Natural killer cell (primary cell): ENCODE measurements at regions not wholly inside any gene's neighbourhood (a gene's known extent, or its start where the extent isn't known, plus 50 kb on each side); places are given as distances from the start of the nearest gene placed in this dataset.

Source experiments
- ATAC-seq, 3 donors: fragments of 150-1000 bp in 2 of 3; fragments of 200-7000 bp in 1 of 3; cut with Tn5 transposase; 1 replicate in 1 of 3; 2 replicates in 2 of 3; pipeline ENCODE4 v1.10.0; 2021; ENCODE audit warnings: mild to moderate bottlenecking in 2 of 3, moderate library complexity in 2 of 3
- DNase-seq, 2 donors: peaks; one replicate each; pipeline versions ENCODE4 v3.0.0 to v3.0.0-alpha.2; 2013 to 2021; ENCODE audit warnings: mixed read lengths in 1 of 2
- H3K27ac ChIP-seq: one replicate; pipeline ENCODE4 v1.5.1; 2013; ENCODE audit warnings: mild to moderate bottlenecking, low read length
- H3K27me3 ChIP-seq: one replicate; pipeline ENCODE4 v1.6.1; 2013; ENCODE audit warnings: low read length; ENCODE audit not compliant: control insufficient read depth, insufficient read depth
- H3K36me3 ChIP-seq: one replicate; pipeline ENCODE4 v1.6.1; 2013; ENCODE audit warnings: low read length; ENCODE audit not compliant: control insufficient read depth, insufficient read depth
- H3K4me1 ChIP-seq: one replicate; pipeline ENCODE4 v1.6.1; 2013; ENCODE audit warnings: low read length; ENCODE audit not compliant: control insufficient read depth, insufficient read depth
- H3K4me3 ChIP-seq: one replicate; pipeline ENCODE4 v1.5.1; 2013; ENCODE audit warnings: low read length
- H3K9me3 ChIP-seq: one replicate; pipeline ENCODE4 v1.6.1; 2013; ENCODE audit warnings: low read length; ENCODE audit not compliant: control insufficient read depth, insufficient read depth
- H3K27ac Mint-ChIP-seq, 2 donors: one replicate each; pipeline ENCODE4 v1.8.0; 2022; ENCODE audit warnings: mild to moderate bottlenecking in 2 of 2, mixed read lengths in 2 of 2, moderate library complexity in 1 of 2
- H3K27me3 Mint-ChIP-seq, 2 donors: one replicate each; pipeline ENCODE4 v1.8.0; 2022; ENCODE audit warnings: low read depth in 2 of 2, mixed read lengths in 2 of 2
- H3K36me3 Mint-ChIP-seq: one replicate; pipeline ENCODE4 v1.8.0; 2022; ENCODE audit warnings: mixed read lengths
- H3K4me1 Mint-ChIP-seq, 2 donors: one replicate each; pipeline ENCODE4 v1.8.0; 2022; ENCODE audit warnings: mixed read lengths in 2 of 2
- H3K4me3 Mint-ChIP-seq: one replicate; pipeline ENCODE4 v1.8.0; 2022; ENCODE audit warnings: mild to moderate bottlenecking, moderate library complexity, mixed read lengths
- H3K9me3 Mint-ChIP-seq, 2 donors: one replicate each; pipeline ENCODE4 v1.8.0; 2022; ENCODE audit warnings: mixed read lengths in 2 of 2
- WGBS: methylation state at CpG from one replicate; pipeline ENCODE4 v1.1.7; 2013; ENCODE audit warnings: missing lambda C conversion rate; ENCODE audit not compliant: insufficient coverage; 5-methylcytosine and 5-hydroxymethylcytosine counted together
- intact Hi-C: fragments of 100-400 bp; cut with micrococcal nuclease; formaldehyde crosslinking; loops from one replicate; pipeline ENCODE4 v1.14.2; 2022
- TF ChIP-seq, protein P1 (sequence below): fragments of 200-600 bp; IDR thresholded peaks from one replicate; pipeline ENCODE4 v1.8.0; 2022; ENCODE audit warnings: antibody characterized with exemption

DNA sequence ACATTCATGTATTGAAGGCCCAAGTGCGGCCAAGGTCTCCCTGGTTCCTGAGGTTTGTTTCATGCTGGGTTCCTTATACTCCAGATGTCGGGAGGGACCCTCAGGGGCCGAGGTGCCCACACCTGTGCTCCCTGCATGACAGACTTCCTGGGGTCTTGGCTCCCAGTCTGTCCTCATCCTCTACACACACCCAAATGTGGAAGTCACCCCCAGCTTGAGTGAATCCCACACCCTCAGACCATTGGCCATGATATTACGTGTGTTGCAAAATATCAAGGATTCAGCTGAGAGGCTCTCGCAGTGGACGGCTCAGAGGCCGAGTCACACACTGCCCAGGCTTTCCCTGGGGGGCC, 82.2 kb upstream of the DUSP22 start:
- ATAC-seq = no peak

DNA sequence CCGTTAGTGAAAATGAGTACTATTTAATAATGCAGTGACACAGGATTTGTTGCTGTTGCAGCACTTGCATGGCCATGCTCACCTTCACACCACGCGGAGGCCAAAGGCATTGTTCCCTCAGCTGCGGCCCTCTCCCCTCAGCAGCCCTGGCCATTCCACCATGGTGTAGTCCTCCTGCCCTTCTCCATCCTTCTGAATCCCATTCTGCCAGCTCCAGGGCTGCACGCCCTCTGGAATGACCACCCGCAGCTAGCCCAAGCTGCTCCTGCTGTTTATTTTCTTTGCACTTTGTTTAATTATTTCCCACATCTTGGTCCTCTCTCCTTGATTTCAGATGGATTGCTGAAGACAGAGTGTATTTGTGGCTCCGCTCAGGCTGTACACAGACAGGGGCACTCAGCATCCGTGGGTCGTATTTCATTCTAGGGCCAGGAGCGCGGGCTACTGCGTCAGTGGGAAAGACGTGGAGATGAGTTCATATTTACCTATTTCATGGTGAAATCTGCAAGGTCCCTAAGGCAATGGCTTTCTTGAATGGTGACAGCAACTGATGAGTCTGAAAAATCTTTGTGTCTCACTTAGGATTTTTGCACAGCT, 81.4 kb upstream of the DUSP22 start:
- no peaks in the 10 kb centered on the region for H3K9me3 Mint-ChIP-seq
- peaks cover 16% of the 10 kb centered on the region for H3K4me1 ChIP-seq
- no peak overlapping the region for H3K27ac Mint-ChIP-seq
- H3K9me3 ChIP-seq = no peaks in the 10 kb centered on the region
- intact Hi-C loops = no loop called here
- no peaks in the 10 kb centered on the region for H3K36me3 Mint-ChIP-seq
- H3K36me3 ChIP-seq = no peaks in the 10 kb centered on the region
- no peak for DNase-seq
- H3K27me3 ChIP-seq = no peaks in the 10 kb centered on the region
- no peak overlapping the region for H3K27ac ChIP-seq
- WGBS = 91% methylated on average over 13 of the region's 13 CpGs
- H3K4me1 Mint-ChIP-seq = peaks cover 10% of the 10 kb centered on the region in 2 donors
- ATAC-seq = no peak
- no peak overlapping the region for H3K4me3 Mint-ChIP-seq
- peaks cover 4 to 14% of the 10 kb centered on the region in 2 donors for H3K27me3 Mint-ChIP-seq
- TF ChIP-seq, protein P1, sequence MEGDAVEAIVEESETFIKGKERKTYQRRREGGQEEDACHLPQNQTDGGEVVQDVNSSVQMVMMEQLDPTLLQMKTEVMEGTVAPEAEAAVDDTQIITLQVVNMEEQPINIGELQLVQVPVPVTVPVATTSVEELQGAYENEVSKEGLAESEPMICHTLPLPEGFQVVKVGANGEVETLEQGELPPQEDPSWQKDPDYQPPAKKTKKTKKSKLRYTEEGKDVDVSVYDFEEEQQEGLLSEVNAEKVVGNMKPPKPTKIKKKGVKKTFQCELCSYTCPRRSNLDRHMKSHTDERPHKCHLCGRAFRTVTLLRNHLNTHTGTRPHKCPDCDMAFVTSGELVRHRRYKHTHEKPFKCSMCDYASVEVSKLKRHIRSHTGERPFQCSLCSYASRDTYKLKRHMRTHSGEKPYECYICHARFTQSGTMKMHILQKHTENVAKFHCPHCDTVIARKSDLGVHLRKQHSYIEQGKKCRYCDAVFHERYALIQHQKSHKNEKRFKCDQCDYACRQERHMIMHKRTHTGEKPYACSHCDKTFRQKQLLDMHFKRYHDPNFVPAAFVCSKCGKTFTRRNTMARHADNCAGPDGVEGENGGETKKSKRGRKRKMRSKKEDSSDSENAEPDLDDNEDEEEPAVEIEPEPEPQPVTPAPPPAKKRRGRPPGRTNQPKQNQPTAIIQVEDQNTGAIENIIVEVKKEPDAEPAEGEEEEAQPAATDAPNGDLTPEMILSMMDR = no peak
- H3K4me3 ChIP-seq = no peak overlapping the region

More for the DNA sequence above, 82.2 kb upstream of the DUSP22 start:
- H3K36me3 ChIP-seq = no peaks in the 10 kb centered on the region
- Mint-ChIP-seq H3K27me3 (peaks cover 4 to 14% of the 10 kb centered on the region in 2 donors), H3K36me3 (no peaks in the 10 kb centered on the region), H3K4me3 (no peak overlapping the region), H3K4me1 (peaks cover 2% of the 10 kb centered on the region in 2 donors), H3K9me3 (no peaks in the 10 kb centered on the region), H3K27ac (no peak overlapping the region)
- no peak overlapping the region for H3K27ac ChIP-seq
- intact Hi-C loops = no loop called here
- H3K27me3 ChIP-seq = no peaks in the 10 kb centered on the region
- H3K4me3 ChIP-seq = peak overlapping the region; percentile 39
- DNase-seq = no peak
- peaks cover 8% of the 10 kb centered on the region for H3K4me1 ChIP-seq
- H3K9me3 ChIP-seq = no peaks in the 10 kb centered on the region
- WGBS = 86% methylated on average over 7 of the region's 7 CpGs
- TF ChIP-seq, protein P1 = no peak

DNA sequence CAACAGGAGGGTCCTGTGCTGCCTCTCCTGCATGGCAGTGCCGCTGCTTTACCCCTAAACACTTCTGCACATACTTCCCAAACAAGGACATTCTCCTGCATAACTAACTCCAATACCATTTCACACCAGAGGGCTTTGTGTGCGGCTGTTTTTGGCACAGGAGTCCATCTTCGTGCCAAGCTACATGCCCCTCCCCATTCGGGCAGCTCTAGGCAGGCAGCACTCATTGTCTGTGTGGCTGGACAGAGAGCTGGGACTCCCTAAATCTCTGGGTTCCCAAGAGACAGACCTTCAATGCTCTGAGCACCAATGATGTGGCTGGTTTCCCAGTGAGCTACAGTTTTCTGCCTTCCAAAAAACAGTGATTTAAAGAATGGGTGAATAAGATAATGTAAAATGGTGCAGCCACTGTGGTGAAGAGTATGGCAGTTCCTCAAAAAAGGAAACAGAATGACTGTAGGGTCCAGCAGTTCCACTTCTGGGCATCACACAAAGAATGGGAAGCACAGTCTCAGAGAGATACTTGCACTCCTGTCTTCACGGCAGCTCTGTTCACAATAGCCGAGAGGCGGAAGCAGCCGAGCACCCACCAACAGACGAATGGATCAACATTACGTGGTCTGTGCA, 80.3 kb upstream of the DUSP22 start:
- 92% methylated on average over 10 of the region's 10 CpGs for WGBS
- peaks cover 4 to 14% of the 10 kb centered on the region in 2 donors for H3K27me3 Mint-ChIP-seq

More for the DNA sequence above, 80.3 kb upstream of the DUSP22 start:
- peaks cover 24% of the 10 kb centered on the region for H3K4me1 ChIP-seq
- no peaks in the 10 kb centered on the region for H3K9me3 ChIP-seq
- H3K36me3 ChIP-seq = no peaks in the 10 kb centered on the region
- no peak overlapping the region for H3K4me3 ChIP-seq
- Mint-ChIP-seq H3K9me3 (no peaks in the 10 kb centered on the region), H3K4me1 (peaks cover 11 to 12% of the 10 kb centered on the region in 2 donors), H3K4me3 (no peak overlapping the region), H3K36me3 (no peaks in the 10 kb centered on the region), H3K27ac (no peak overlapping the region)
- DNase-seq (no peak), ATAC-seq (no peak)
- no peaks in the 10 kb centered on the region for H3K27me3 ChIP-seq
- H3K27ac ChIP-seq = no peak overlapping the region
- TF ChIP-seq, protein P1 = no peak
- intact Hi-C loops = no loop called here
